ENCODE measurements at regions not wholly inside any gene's neighbourhood (a gene's known extent, or its start where the extent isn't known, plus 50 kb on each side); places are given as distances from the start of the nearest gene placed in this dataset.

DNA sequence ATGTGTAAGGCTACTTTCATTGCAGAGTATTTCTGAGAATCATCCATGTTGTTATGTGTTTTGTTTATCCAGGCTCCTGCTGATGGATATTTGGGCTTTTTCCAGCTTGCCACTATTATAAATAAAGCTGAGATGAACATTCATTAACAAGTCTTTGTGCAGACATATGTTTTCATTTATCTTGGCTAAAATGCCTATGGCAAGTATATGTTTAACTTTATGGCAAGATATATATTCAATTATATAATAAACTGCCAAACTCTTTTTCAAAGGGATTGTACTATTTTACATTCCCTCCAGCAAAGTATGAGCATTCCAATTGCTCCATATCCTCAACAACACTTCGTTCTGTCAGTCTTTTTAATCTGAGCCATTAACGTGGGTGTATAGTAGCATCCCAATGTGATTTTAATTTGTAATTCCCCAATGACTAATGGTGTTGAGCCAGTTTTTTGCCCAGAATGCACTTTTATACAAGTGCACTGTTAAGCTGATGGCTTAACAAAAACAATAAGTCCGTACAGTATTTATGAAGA is 452.4 kb downstream of the SHQ1 start:
- POLR2A ChIA-PET (ENCODE audit: low non-redundant PET), result no interaction called here
- TF ChIP-seq, protein P1, sequence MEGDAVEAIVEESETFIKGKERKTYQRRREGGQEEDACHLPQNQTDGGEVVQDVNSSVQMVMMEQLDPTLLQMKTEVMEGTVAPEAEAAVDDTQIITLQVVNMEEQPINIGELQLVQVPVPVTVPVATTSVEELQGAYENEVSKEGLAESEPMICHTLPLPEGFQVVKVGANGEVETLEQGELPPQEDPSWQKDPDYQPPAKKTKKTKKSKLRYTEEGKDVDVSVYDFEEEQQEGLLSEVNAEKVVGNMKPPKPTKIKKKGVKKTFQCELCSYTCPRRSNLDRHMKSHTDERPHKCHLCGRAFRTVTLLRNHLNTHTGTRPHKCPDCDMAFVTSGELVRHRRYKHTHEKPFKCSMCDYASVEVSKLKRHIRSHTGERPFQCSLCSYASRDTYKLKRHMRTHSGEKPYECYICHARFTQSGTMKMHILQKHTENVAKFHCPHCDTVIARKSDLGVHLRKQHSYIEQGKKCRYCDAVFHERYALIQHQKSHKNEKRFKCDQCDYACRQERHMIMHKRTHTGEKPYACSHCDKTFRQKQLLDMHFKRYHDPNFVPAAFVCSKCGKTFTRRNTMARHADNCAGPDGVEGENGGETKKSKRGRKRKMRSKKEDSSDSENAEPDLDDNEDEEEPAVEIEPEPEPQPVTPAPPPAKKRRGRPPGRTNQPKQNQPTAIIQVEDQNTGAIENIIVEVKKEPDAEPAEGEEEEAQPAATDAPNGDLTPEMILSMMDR (conservative IDR thresholded peaks at IDR 0.05; ENCODE audit: low read depth), result no peak
- no peak overlapping the region for H3K27ac ChIP-seq
- no peak for DNase-seq (ENCODE audit: low spot score)
- CTCF ChIA-PET, result no interaction called here

DNA sequence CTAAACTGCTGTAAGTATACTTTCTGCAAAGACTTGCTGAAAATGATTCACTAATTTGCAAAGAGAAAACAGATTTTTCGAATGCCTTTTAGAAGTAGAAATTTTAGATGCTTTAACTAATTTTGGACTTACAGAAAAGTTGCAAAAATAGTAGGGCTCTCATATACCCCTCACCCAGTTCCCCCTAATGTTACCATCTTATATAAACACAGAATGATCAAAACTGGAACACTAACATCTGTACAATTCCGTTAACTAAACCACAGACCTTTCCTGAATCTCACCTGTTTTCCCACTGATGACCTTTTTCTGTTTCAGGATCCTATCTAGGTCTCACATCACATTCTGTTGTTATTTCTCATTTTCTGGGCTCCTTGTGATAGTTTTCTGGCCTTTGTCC is 454.8 kb downstream of the SHQ1 start:
- ChIA-PET POLR2A (ENCODE audit: low non-redundant PET) (no interaction called here), CTCF (no interaction called here)

DNA sequence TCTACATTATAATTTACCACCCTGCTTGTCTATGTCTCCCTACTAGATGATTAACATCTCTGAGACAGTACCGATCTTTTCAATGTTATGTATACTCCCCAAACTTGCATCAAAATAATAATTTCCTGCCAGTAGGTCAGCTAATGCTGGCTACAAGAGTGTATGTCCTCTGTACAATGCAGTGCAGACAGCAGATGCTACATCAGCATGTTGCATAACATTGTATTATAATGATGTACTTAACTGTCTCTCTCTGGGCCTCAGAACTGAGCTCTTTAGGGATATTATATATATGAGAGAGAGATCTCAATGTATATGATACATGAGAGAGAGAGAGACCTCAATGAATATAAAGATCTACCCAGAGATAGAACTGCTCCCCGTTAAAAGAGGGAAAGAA is 456.6 kb downstream of the SHQ1 start:
- H3K27ac ChIP-seq, result no peak overlapping the region
- DNase-seq (ENCODE audit: low spot score), result no peak
- TF ChIP-seq, protein P1 (conservative IDR thresholded peaks at IDR 0.05; ENCODE audit: low read depth), result no peak
- POLR2A ChIA-PET (ENCODE audit: low non-redundant PET), result no interaction called here
- CTCF ChIA-PET, result interaction anchor here (0.6 kb wide), 1 partner anchor 275 kb away, joined by 5 read pairs; no protein-coding TSS in a partner anchor

More for the DNA sequence above, 454.8 kb downstream of the SHQ1 start:
- no peak for DNase-seq (ENCODE audit: low spot score)
- no peak overlapping the region for H3K27ac ChIP-seq
- TF ChIP-seq, protein P1 (conservative IDR thresholded peaks at IDR 0.05; ENCODE audit: low read depth), result no peak

DNA sequence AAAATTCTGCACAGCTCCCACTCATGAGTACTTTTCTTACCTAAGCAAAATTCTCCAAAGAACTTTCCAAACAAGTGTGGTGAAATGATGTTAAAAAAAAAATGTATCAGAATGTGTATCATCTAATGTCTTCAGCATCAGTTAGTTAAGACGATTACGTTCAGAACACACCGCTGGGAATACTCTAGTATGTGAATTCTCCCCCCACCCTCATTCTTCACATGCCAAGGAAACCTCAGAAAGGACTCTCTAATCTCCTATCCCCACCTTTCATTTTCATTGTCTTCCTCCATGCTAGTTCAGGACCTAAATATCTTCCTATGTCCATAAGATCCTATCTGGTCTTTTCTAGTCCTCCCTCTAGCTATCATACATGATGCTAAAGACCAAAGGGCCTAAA is 457.4 kb downstream of the SHQ1 start:
- POLR2A ChIA-PET (ENCODE audit: low non-redundant PET), result no interaction called here
- CTCF ChIA-PET, result no interaction called here
- TF ChIP-seq, protein P1 (conservative IDR thresholded peaks at IDR 0.05; ENCODE audit: low read depth), result no peak

DNA sequence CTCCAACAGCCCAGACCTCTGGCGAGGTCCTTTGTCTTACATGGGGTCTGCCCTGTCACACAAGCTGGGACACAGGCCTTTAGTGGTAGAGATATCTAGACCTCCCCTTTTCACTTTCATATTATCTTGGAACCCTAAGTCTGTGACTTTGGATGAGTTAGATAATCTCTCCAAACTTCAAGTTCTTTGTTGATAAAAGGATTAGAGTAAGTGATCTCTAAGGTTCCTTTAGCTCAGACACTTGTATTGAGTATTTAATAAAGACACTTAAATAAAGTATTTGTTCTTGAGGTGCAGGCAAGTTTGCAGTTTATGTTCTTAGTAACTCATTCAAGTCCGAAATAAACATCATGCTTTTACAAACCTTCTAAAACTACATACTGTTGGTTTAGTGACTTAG is 459.6 kb downstream of the SHQ1 start:
- no peak for DNase-seq (ENCODE audit: low spot score)
- CTCF ChIA-PET, result no interaction called here
- POLR2A ChIA-PET (ENCODE audit: low non-redundant PET), result no interaction called here
- H3K27ac ChIP-seq, result no peak overlapping the region
- TF ChIP-seq, protein P1 (conservative IDR thresholded peaks at IDR 0.05; ENCODE audit: low read depth), result no peak

More for the DNA sequence above, 457.4 kb downstream of the SHQ1 start:
- DNase-seq (ENCODE audit: low spot score), result no peak
- H3K27ac ChIP-seq, result no peak overlapping the region

DNA sequence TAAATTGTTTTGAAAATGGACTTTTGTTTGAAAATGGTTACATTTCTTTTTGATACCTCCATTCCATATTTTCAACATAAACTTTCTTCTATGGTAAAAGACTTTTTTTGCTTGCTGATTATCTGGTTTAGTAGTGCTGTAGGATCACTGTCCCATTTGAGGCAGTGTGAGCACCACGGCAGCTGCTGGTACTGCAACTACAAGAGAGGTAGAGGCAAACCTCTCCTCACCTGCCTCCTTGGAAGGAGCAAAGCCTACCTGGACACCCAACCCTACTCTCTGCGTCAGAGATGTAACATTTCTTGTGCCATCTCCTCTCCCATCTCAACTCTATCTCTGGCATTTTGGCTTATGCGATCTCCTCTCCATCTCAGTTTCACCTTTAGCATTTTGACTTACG is 460.1 kb downstream of the SHQ1 start:
- CTCF ChIA-PET, result no interaction called here
- TF ChIP-seq, protein P1 (conservative IDR thresholded peaks at IDR 0.05; ENCODE audit: low read depth), result no peak
- no peak overlapping the region for H3K27ac ChIP-seq
- DNase-seq (ENCODE audit: low spot score), result no peak
- POLR2A ChIA-PET (ENCODE audit: low non-redundant PET), result no interaction called here
